Natural killer cell (primary cell): ENCODE measurements at regions not wholly inside any gene's neighbourhood (a gene's known extent, or its start where the extent isn't known, plus 50 kb on each side); places are given as distances from the start of the nearest gene placed in this dataset.

Experiments used
- ATAC-seq, 3 donors: fragments of 150-1000 bp in 2 of 3; fragments of 200-7000 bp in 1 of 3; cut with Tn5 transposase; 1 replicate in 1 of 3; 2 replicates in 2 of 3; pipeline ENCODE4 v1.10.0; 2021; ENCODE audit warnings: mild to moderate bottlenecking in 2 of 3, moderate library complexity in 2 of 3
- DNase-seq, 2 donors: peaks; one replicate each; pipeline versions ENCODE4 v3.0.0 to v3.0.0-alpha.2; 2013 to 2021; ENCODE audit warnings: mixed read lengths in 1 of 2
- H3K27ac ChIP-seq: one replicate; pipeline ENCODE4 v1.5.1; 2013; ENCODE audit warnings: mild to moderate bottlenecking, low read length
- H3K27me3 ChIP-seq: one replicate; pipeline ENCODE4 v1.6.1; 2013; ENCODE audit warnings: low read length; ENCODE audit not compliant: control insufficient read depth, insufficient read depth
- H3K36me3 ChIP-seq: one replicate; pipeline ENCODE4 v1.6.1; 2013; ENCODE audit warnings: low read length; ENCODE audit not compliant: control insufficient read depth, insufficient read depth
- H3K4me1 ChIP-seq: one replicate; pipeline ENCODE4 v1.6.1; 2013; ENCODE audit warnings: low read length; ENCODE audit not compliant: control insufficient read depth, insufficient read depth
- H3K4me3 ChIP-seq: one replicate; pipeline ENCODE4 v1.5.1; 2013; ENCODE audit warnings: low read length
- H3K9me3 ChIP-seq: one replicate; pipeline ENCODE4 v1.6.1; 2013; ENCODE audit warnings: low read length; ENCODE audit not compliant: control insufficient read depth, insufficient read depth
- H3K27ac Mint-ChIP-seq, 2 donors: one replicate each; pipeline ENCODE4 v1.8.0; 2022; ENCODE audit warnings: mild to moderate bottlenecking in 2 of 2, mixed read lengths in 2 of 2, moderate library complexity in 1 of 2
- H3K27me3 Mint-ChIP-seq, 2 donors: one replicate each; pipeline ENCODE4 v1.8.0; 2022; ENCODE audit warnings: low read depth in 2 of 2, mixed read lengths in 2 of 2
- H3K36me3 Mint-ChIP-seq: one replicate; pipeline ENCODE4 v1.8.0; 2022; ENCODE audit warnings: mixed read lengths
- H3K4me1 Mint-ChIP-seq, 2 donors: one replicate each; pipeline ENCODE4 v1.8.0; 2022; ENCODE audit warnings: mixed read lengths in 2 of 2
- H3K4me3 Mint-ChIP-seq: one replicate; pipeline ENCODE4 v1.8.0; 2022; ENCODE audit warnings: mild to moderate bottlenecking, moderate library complexity, mixed read lengths
- H3K9me3 Mint-ChIP-seq, 2 donors: one replicate each; pipeline ENCODE4 v1.8.0; 2022; ENCODE audit warnings: mixed read lengths in 2 of 2
- whole genome bisulfite sequencing: methylation state at CpG from one replicate; pipeline ENCODE4 v1.1.7; 2013; ENCODE audit warnings: missing lambda C conversion rate; ENCODE audit not compliant: insufficient coverage; 5-methylcytosine and 5-hydroxymethylcytosine counted together
- intact Hi-C: fragments of 100-400 bp; cut with micrococcal nuclease; formaldehyde crosslinking; loops from one replicate; pipeline ENCODE4 v1.14.2; 2022
- TF ChIP-seq, protein P1 (sequence below): fragments of 200-600 bp; IDR thresholded peaks from one replicate; pipeline ENCODE4 v1.8.0; 2022; ENCODE audit warnings: antibody characterized with exemption

- ATAC-seq, result no peak
- no peak overlapping the region for H3K4me3 ChIP-seq
- Mint-ChIP-seq H3K36me3 (no peaks in the 10 kb centered on the region), H3K9me3 (peaks cover 3 to 5% of the 10 kb centered on the region in 2 donors), H3K4me1 (no peaks in the 10 kb centered on the region), H3K27me3 (no peaks in the 10 kb centered on the region), H3K4me3 (no peak overlapping the region), H3K27ac (no peak overlapping the region)
- whole genome bisulfite sequencing, result 32% methylated on average over 1 of the region's 1 CpG
- H3K4me1 ChIP-seq, result no peaks in the 10 kb centered on the region
- intact Hi-C loops, result no loop called here
- no peaks in the 10 kb centered on the region for H3K27me3 ChIP-seq
- no peak overlapping the region for H3K27ac ChIP-seq
- H3K9me3 ChIP-seq, result no peaks in the 10 kb centered on the region
- TF ChIP-seq, protein P1, sequence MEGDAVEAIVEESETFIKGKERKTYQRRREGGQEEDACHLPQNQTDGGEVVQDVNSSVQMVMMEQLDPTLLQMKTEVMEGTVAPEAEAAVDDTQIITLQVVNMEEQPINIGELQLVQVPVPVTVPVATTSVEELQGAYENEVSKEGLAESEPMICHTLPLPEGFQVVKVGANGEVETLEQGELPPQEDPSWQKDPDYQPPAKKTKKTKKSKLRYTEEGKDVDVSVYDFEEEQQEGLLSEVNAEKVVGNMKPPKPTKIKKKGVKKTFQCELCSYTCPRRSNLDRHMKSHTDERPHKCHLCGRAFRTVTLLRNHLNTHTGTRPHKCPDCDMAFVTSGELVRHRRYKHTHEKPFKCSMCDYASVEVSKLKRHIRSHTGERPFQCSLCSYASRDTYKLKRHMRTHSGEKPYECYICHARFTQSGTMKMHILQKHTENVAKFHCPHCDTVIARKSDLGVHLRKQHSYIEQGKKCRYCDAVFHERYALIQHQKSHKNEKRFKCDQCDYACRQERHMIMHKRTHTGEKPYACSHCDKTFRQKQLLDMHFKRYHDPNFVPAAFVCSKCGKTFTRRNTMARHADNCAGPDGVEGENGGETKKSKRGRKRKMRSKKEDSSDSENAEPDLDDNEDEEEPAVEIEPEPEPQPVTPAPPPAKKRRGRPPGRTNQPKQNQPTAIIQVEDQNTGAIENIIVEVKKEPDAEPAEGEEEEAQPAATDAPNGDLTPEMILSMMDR, result no peak
- DNase-seq, result no peak
- H3K36me3 ChIP-seq, result no peaks in the 10 kb centered on the region
Measured at GRCh38 chr3:162147996-162148395, 651.4 kb downstream of the OTOL1 start.

DNA sequence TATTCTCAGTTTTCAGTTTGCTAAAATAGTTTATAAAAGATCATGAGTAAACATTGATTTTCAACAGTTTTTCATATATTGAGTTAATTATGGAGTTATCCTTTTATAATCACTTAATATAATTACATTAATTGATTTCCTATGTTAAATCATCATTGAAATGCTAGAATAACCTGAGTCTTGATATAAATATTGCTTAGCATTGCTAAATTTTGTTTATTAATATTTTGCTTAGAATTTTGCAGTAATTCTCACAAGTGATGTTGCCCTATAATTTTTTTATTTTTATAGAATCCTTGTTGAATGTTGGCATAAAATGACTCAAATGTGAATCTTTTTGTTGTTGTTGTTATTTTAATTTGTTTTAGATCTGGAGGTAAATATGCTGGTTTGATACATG is 654.2 kb downstream of the OTOL1 start:
- TF ChIP-seq, protein P1, result no peak
- DNase-seq, result no peak
- Mint-ChIP-seq H3K4me1 (no peaks in the 10 kb centered on the region), H3K36me3 (no peaks in the 10 kb centered on the region), H3K9me3 (no peaks in the 10 kb centered on the region), H3K27ac (no peak overlapping the region), H3K27me3 (no peaks in the 10 kb centered on the region), H3K4me3 (no peak overlapping the region)
- no peak overlapping the region for H3K27ac ChIP-seq
- no peaks in the 10 kb centered on the region for H3K4me1 ChIP-seq
- H3K36me3 ChIP-seq, result no peaks in the 10 kb centered on the region
- no peak overlapping the region for H3K4me3 ChIP-seq
- H3K27me3 ChIP-seq, result no peaks in the 10 kb centered on the region
- peaks cover 7% of the 10 kb centered on the region for H3K9me3 ChIP-seq
- intact Hi-C loops, result no loop called here
- ATAC-seq, result no peak

DNA sequence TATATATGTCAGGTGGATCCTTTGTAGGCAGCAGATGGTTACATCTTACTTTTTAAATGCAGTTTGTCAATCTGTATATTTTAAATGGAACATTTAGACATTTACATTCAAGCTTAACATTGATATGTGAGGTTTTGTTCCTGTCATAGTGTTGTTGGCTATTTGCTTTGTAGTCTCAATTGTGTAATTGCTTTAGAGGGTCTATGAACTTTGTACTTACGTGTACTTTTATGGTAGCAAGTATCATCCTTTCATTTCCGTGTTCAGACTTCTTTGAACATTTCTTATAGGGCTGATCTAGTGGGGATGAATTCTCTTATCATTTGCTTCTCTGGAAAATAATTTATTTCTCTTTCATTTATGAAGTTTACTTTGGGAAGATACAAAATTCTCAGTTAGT is 656.0 kb downstream of the OTOL1 start:
- no peaks in the 10 kb centered on the region for H3K4me1 Mint-ChIP-seq
- TF ChIP-seq, protein P1, result no peak
- Histone ChIP-seq H3K4me1 (no peaks in the 10 kb centered on the region), H3K27ac (no peak overlapping the region), H3K4me3 (no peak overlapping the region), H3K27me3 (no peaks in the 10 kb centered on the region), H3K9me3 (peaks cover 8% of the 10 kb centered on the region), H3K36me3 (no peaks in the 10 kb centered on the region)
- no peak overlapping the region for H3K27ac Mint-ChIP-seq
- ATAC-seq (no peak), DNase-seq (no peak)
- H3K36me3 Mint-ChIP-seq, result no peaks in the 10 kb centered on the region
- intact Hi-C loops, result no loop called here
- H3K4me3 Mint-ChIP-seq, result no peak overlapping the region
- WGBS, result 80% methylated on average over 1 of the region's 2 CpGs
- H3K27me3 Mint-ChIP-seq, result no peaks in the 10 kb centered on the region
- H3K9me3 Mint-ChIP-seq, result no peaks in the 10 kb centered on the region

DNA sequence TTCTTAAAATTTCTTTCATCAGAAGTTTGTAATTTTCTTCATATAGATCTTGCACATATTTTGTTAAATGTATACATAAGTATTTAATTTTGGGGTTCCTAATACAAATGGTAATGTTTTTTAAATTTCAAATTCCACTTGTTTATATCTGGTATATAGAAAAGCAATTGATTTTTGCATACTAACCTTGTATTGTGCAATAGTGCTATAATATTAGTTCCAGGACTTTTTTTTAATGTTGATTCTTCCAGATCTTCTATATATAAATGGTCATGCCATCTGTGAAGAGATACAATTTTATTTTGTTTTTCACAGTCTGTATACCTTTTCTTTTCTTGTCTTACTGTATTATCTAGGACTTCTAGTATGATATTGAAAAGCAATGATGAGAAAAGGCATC is 665.0 kb downstream of the OTOL1 start:
- TF ChIP-seq, protein P1, result no peak

More for the DNA sequence above, 665.0 kb downstream of the OTOL1 start:
- ATAC-seq (no peak), DNase-seq (no peak)
- Mint-ChIP-seq H3K27me3 (no peaks in the 10 kb centered on the region), H3K4me3 (no peak overlapping the region), H3K27ac (no peak overlapping the region), H3K4me1 (peaks cover 0 to 5% of the 10 kb centered on the region in 2 donors), H3K36me3 (no peaks in the 10 kb centered on the region), H3K9me3 (peaks cover 3 to 4% of the 10 kb centered on the region in 2 donors)
- Histone ChIP-seq H3K4me3 (no peak overlapping the region), H3K36me3 (no peaks in the 10 kb centered on the region), H3K9me3 (no peaks in the 10 kb centered on the region), H3K4me1 (no peaks in the 10 kb centered on the region), H3K27me3 (no peaks in the 10 kb centered on the region), H3K27ac (no peak overlapping the region)
- intact Hi-C loops, result no loop called here
